HG03060 (cell line): ENCODE measurements at regions not wholly inside any gene's neighbourhood (a gene's known extent, or its start where the extent isn't known, plus 50 kb on each side); places are given as distances from the start of the nearest gene placed in this dataset.

Experiments
- ATAC-seq: cut with Tn5 transposase; IDR thresholded peaks from one replicate; pipeline ENCODE4 v1.9.1; 2021; ENCODE audit warnings: low read depth, moderate number of reproducible peaks; ENCODE audit not compliant: unreplicated experiment

DNA sequence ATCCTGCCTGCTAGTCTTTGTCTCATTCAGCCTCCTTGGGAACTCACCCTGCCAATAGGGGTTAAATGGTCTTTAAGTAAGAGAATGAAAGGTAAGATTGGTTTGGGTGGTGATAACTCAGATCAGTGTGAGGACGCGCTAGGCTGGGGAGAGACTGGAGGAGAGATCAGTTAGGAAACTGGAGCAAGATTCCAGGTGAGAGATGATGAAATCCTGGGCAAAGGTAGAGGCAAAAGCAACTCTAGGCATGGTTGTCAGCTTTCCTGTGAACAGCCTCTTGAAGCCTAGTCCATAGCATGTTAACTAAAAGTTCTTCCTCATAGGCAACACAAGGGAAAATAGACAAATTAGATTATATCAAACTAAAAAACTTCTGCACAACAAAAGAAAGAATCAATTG, 145.2 kb upstream of the ANKRD28 start:
- ATAC-seq = no peak

DNA sequence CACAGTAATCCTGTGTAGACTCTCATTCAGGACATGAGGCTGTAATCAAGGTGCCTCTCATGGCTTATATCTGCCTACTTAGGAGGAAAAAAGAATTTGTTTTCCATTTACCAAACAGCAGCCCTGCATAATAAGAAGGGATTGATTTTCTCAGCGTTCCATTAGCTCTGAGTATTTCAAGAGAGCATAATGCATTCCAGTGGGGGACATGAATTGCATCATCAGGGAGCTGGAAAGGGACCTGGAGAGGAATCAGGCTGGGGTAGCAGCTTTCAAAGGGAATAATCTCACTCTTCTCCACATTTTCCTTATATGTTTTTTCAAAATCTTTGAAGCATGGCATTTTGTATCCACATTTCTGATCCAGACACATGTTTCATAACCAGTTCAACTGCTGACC, 150.6 kb upstream of the ANKRD28 start:
- ATAC-seq = no peak

DNA sequence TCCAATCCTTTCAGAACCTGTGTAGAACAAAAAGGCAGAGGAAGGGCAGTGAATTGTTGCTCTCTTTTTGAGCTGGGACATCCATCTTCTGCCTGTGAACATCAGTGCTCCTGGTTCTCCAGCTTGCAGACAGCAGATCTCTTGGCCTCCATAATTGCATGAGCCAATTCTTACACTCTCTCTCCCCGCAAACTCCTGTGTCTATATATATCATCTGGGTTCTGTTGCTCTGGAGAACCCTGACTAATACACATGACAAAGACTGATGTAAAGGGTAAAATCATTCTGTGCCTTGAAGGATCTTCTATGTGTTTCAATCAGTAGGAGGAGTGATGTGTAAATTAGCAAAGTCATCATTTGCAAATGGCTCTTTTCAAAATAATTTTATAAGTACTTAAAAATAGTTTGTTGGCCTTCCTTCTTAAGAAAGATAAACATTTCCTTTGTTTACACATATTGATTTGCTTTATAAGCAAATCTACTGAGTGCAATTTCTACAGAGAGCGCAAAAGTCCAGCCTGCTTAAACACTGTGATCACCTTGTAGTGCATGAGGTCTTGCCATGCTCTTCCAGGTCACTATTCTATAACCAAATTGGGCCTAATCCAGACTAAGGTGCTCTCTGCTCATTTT, 154.9 kb upstream of the ANKRD28 start:
- no peak for ATAC-seq

DNA sequence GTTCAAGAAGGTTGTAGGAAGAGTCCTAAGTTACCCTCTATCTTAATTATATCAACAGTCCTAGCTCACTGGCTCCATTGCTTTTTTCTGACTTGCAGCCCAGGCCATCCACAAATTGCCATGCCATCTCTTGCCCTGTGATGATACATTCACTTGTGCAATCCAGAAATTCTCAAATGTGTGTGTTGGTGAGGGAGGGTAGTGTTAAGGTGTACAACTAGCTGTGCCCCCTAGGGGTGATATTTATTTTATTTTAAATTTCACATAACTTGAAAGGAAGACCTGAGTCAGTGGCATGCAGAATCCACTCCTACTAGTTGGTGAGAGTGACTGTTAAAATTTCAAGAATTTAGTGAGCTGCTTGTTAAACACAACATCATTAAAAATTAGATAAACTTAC, 156.1 kb upstream of the ANKRD28 start:
- ATAC-seq = no peak

DNA sequence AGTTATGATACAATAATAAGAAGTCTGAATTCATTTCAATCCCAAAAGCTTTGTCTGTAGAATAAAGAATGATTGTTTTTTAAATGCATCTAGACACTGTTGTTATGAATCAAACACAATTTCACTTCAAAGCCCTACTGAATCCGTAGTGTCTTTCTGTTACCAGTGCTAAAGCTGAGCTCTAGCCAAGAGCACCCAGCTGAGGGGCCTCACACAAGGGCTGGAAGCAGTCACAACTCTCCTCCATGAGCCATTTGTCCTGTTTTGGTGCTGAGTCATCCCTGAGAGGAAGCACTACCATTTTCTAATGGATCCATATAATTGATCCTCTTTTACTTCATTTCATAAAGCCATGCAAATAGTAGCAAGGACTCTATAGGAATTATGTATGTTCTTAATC, 158.2 kb upstream of the ANKRD28 start:
- no peak for ATAC-seq

DNA sequence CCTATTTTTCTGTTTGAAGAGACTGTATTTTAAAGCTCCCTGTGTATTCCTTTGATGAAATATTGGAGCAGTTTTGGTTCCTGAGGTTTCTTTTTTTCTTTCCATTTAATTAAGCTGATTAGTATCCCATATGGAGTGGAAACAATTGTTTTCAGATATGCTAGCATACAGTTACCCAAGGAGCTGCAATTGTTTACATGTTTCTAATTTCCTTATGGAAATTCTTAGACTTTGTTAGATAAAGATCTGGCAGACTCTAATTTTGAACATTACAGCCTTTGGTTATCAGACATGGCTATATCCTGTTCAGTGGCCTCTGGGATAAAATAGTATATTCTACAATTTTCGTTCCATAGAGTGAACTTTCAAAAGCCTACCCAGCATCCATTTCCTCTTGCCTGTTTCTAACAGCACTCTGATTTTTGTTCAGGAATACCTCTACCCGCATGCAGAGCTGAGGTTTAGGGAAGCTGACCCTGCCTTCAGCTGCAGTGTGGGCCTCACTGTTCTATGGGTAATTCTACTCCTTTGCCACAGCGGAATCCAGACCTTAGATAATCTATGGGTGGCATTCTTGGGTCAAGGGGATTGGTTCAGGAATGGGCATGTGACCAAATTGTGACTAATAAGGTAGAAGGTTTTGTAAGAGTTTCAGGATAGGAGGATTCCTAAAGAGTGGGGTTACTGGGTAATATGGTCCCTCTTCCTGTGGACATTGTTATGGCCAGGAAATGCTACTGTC, 161.1 kb upstream of the ANKRD28 start:
- no peak for ATAC-seq

DNA sequence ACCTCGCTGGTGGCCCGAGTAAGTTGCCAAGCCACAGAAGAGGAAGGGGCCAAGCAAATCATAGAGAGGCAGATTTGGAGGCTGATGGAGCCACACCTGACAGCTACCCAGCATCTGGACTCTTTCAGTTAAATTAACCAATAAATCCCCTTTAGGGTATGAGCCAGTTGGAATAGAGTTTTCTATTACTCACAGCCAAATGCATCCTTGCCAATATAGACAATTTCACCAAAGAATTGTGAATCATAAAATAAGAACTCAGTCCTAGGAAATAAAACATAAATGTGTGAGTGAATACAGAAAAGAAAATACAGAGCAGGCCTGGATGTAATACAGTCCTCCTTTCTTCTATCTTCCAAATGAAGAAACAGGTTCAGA, 161.6 kb upstream of the ANKRD28 start:
- no peak for ATAC-seq

DNA sequence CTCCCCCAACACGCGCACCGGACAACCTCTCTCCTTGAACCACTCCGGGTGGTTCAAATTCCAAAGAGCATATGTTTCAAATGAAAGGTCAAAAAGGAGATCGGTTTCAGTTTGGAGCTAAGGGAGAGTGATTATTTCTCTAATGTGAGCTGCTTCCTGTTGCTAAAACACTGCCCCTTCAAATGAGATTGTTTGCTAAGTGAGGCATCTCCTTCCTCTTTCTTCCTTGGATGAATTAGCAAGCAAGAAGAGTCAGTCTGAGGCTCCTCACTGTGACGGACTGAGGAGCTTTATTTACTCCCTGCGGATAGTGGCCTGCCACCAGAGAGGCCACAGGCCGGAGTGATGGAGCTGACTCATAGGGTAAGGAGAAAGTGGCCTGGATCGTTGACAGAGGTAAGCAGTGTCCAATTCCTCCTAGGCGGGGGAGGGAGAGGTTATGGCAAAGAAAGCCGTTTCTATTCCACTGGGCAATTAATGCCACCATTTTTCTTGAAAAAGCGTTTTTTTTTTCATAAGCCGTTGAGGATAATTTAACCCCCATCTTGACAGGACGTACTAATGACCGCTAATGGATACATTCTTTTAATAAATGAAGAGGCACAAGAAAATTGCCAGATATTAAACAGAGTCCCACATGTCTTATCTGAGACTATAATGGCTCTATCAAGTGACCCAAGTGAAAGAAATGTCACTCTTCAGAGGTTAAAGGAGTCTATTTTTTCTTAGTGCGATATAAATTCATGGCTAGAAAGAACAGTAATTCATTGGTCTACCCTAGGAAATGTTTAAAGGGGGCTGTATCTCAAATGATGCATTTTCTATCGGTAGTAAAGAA, 167.0 kb upstream of the ANKRD28 start:
- no peak for ATAC-seq

DNA sequence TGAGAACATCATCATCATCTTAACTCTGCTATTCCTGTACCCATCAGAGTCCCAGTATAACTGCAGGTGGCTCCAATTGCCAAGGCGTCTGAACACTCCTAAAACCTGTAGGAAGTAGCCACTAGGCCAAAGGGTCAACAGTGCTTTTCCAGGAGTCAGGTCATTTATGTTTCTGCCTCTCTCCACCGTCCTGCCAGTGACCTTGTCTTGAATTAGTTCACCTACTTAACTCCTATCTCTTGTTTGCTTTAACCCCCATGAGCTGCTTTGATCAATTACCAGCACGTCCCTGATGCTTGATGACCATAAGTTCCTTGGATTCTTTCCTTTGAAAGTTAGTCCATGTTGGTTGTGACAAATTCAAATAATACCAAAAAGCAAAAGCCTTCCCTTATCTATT, 169.8 kb upstream of the ANKRD28 start:
- ATAC-seq = no peak

DNA sequence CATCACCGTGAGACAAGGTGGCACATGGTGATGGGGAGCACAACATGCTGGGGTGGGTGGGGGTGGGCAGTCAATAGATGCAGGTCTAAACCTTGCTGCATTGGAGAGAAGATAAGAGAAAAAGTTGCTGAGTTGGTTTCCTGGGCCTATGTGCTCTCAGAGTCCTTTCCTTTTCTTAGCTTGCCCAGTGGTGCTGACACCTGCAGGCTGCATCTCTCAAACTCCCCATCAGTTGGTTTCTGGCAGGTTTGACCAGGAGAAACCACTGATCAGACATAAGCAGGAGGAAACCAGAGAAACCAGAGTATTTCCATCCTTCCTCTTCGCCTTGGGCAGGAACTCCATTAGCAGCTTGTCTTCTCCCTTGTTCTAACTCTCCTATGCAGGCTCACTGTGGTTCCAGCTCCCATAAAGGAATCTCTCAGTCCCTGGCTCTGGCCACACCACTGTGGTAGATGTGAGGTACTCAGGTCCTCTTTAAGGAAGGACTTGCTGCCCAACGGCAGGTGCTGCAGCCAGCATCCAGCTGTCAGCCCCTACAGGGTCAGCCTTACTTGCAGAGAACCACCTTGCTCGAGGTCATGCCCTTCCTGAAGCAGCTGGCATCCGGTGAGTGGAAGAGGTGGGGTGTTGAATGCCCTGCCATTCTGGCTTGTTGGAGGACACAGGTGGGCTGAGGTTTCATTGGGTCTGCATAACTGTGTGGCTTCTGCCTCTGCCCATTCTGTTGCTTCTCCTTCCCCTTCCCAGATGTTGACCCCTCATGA, 172.3 kb upstream of the ANKRD28 start:
- ATAC-seq = no peak

DNA sequence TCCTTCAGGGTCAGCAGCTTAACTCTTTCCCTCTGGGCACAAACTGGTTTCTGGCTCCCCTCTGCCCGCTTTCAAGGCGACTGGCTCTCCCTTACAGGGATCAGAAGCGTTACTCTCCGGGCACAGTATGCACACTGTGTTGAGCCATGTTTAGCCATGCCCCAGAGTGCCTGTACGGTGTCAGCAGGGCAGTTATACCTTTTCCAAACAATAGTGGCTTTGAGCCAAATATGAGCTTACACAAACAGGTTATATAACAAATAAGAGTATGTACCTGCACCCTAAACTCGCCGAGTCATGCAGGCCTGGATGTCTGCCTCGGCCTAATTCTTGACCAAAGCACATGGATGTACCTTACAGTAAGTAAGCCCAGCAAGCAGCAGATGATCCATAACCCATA, 175.6 kb upstream of the ANKRD28 start:
- ATAC-seq = no peak

DNA sequence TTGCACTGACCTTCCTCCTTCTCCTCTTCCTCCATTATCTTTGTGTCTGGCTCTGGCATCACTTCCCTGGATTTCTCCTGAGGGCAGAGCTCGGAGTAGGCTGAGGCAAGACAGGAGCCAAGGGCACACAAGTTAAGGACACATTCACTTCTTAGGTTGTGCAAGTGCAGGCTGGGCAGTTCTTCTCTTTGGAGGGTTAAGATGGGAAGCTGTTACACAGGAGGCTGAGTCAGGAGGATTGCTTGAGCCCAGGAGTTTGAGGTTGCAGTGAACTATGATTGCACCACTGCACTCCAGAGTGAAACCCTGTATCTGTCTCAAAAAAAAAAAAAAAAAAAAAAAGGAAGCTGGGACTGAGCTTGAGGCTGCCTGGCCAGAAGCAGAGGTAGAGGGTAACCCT, 176.2 kb upstream of the ANKRD28 start:
- no peak for ATAC-seq

DNA sequence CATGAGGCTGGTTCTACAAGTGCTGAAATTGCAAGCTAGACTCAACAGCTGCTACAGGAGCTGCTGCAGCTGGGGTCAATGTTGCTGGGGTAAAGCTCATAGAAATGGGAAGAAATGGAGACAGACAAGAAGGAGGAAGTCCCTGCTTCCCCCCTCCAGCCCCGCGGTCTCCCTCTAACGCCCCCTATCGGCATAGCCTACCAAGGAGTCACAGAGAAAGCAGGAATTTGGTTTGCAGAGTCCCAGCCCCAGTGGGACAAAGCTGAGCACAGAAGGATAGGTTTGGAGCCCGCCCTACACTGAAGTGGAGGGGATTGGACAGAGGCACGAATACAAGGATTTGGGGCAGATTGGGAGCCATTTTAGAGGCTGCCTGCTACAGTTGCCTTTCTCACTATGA, 176.9 kb upstream of the ANKRD28 start:
- ATAC-seq = no peak

DNA sequence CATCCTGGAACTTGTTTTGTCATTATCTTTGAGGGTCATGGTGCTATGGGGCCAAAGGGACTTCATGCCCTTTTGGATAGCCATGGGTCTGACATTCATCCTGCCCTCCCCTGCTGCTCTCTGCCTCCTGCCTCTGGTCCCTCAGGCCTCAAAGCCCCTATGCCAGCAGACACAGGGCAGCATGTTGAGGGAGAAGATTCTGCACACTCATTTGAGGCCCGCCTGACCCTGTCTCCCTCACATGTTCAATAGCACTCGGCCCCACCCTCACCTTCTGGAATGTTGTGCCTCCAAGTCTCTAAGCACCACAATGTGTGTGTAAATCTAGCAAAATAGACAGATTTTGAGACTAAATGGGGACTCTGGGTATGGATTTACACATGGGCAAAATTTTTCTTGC, 178.7 kb upstream of the ANKRD28 start:
- ATAC-seq = no peak

DNA sequence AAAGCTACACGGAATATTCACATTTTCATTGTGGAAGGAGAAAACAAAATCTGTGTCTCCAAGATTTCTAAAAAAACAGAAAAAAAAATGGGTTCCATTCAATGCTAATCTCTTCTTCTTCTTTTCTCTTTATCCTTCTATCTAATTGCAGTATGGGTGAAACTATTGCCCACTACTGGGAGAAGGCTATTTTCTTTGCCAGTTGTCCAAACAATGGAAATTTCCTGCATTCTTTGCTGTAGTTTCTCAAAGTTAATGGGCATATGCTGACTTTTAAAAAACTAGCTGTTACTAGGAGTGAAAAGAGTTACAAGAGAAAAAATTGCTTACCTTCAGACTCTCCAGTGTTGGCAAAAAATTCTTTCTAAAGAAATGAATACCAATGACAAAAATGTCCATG, 179.3 kb upstream of the ANKRD28 start:
- ATAC-seq = no peak

DNA sequence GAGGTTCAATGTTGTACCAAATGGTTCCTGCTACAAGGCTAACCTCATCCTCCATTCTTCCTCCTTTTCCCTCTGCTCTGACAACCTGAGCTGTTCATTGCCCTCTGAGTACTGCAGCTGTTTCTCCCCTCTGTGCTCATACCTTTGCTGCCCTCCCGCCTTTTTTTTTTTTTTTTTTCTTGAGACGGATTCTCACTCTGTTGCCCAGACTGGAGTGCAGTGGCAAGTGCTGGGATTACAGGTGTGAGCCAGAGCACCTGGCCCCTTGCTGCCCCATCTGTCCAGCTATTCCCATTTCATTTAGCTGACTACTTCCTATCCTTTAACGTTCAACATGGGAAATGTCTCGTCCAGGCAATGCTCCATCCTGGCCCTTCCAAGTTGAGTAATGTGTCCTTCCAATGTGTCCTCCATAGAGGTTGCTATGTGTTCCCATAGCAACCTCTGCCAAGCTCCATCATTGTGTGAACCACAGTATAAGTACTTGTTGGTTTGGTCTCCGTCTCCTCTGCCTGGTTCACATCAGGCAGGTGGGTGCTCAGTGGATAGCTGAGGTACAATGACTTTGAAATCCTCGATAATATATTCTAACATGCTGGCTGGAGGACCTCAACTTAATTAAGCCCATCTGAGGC, 179.9 kb upstream of the ANKRD28 start:
- no peak for ATAC-seq

DNA sequence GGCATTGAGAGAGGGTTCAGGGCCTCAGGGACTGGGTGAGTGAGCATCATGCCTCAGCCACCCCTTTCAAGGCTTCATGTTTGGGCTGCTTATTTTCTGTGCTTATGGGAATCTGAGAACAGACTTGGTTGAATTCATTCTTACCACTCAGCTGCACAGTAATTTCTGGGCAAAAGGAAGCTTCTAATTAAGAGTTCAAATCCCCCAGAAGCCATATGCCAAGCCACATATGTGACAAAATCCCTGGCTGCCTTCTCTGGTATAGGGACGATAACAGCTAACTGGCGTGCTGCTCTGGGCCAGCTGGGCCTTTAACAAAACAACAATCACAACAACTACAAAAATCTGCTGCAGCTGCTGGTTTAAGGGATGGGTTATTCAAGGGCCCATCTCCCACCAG, 181.0 kb upstream of the ANKRD28 start:
- ATAC-seq = no peak

DNA sequence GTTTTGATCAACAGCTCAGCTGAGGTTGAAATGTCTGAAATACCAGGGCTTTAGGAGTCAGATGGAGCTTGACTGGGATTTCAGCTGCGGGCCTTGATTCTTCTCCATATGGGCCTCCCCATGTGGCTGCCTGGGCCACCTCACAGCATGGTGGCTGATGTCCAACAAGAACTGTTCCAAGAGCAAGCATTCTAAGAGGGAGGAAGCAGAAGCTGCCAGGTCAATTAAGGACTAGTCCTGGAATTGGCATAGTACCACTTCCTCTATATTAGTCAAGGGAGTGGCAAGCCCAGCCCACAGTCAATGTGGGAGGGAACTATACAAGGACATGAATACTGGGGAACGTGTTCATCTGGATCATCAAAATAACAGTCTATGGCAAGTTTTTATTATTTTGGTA, 181.7 kb upstream of the ANKRD28 start:
- no peak for ATAC-seq

DNA sequence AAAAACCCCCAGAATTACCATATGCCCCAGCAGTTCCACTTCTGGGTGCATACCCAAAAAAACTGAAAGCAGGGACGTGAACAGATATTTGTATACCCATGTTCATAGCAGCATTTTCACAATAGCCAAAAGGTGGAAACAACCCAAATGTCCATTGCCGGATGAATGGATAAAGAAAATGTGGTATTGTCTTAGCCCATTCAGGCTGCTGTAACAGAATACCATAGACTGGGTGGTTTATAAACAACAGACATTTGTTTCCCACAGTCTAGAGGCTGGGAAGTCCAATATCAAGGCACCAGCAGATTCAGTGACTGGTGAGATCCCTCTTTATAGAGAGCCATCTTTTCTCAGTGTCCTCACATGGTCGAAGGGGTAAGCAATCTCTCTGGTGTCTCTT, 182.1 kb upstream of the ANKRD28 start:
- ATAC-seq = no peak

DNA sequence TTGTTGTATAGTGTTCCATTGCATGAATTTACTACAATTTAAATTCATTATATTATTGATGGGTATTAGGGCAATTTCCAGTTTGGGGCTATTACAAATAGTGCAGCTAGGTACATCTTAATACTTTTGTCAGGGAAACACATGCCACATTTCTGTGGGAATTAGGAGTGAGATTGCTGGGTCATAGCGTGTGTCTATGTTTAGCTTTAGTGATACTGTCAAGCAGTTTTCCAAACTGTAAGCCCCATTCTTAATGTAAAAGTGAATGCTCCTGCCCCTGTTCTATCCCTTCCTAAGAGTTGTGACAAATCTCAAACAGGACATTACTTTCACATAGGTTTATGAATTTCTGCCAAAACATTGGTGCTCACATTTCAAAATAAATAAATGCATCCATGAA, 184.5 kb upstream of the ANKRD28 start:
- ATAC-seq = no peak
